ENCODE measurements at regions not wholly inside any gene's neighbourhood (a gene's known extent, or its start where the extent isn't known, plus 50 kb on each side); places are given as distances from the start of the nearest gene placed in this dataset.

DNA sequence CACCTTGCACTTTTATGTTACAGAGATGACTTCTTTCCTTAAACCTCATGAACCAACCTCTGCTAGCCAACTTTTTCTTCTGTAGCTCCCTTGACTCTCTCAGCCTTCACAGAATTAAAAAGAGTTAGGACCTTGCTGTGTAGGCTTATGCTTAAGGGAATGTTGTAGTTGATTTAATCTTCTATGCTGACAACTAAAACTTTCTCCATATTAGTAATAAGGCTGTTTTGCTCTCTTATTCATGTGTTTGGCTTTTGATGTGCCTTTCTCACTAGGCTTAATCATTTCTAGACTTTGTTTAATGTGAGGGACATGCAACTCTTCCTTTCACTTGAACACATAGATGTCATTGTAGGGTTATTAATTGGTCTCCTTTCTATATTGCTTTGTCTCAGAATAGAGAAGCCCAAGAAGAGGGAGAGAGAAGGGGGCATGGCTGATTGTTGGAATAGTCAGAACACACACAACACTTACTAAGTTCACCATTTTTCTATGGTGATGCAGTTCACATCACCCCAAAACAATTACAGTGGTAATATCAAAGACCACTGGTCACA lies 509.5 kb downstream of the UQCRFS1 start:
- TF ChIP-seq EP300 (IDR thresholded peaks at IDR 0.05; ENCODE audit: borderline replicate concordance) (no peak), FOXM1 (IDR thresholded peaks at IDR 0.05; ENCODE audit: borderline replicate concordance, low read depth) (no peak), EGR1 (IDR thresholded peaks at IDR 0.05) (no peak), NFIC (IDR thresholded peaks at IDR 0.05) (no peak), RAD21 (IDR thresholded peaks at IDR 0.05; ENCODE audit: low read depth) (no peak), TAF1 (IDR thresholded peaks at IDR 0.05; ENCODE audit: low read depth) (no peak)
- TF ChIP-seq, protein P1, sequence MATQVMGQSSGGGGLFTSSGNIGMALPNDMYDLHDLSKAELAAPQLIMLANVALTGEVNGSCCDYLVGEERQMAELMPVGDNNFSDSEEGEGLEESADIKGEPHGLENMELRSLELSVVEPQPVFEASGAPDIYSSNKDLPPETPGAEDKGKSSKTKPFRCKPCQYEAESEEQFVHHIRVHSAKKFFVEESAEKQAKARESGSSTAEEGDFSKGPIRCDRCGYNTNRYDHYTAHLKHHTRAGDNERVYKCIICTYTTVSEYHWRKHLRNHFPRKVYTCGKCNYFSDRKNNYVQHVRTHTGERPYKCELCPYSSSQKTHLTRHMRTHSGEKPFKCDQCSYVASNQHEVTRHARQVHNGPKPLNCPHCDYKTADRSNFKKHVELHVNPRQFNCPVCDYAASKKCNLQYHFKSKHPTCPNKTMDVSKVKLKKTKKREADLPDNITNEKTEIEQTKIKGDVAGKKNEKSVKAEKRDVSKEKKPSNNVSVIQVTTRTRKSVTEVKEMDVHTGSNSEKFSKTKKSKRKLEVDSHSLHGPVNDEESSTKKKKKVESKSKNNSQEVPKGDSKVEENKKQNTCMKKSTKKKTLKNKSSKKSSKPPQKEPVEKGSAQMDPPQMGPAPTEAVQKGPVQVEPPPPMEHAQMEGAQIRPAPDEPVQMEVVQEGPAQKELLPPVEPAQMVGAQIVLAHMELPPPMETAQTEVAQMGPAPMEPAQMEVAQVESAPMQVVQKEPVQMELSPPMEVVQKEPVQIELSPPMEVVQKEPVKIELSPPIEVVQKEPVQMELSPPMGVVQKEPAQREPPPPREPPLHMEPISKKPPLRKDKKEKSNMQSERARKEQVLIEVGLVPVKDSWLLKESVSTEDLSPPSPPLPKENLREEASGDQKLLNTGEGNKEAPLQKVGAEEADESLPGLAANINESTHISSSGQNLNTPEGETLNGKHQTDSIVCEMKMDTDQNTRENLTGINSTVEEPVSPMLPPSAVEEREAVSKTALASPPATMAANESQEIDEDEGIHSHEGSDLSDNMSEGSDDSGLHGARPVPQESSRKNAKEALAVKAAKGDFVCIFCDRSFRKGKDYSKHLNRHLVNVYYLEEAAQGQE (IDR thresholded peaks at IDR 0.05; ENCODE audit: low read depth): no peak

All from Ishikawa (cell line).